GM12875 (cell line): ENCODE measurements at regions not wholly inside any gene's neighbourhood (a gene's known extent, or its start where the extent isn't known, plus 50 kb on each side); places are given as distances from the start of the nearest gene placed in this dataset.

Source experiments
- H3K4me3 ChIP-seq: one replicate; pipeline ENCODE4 v1.5.1; 2011; ENCODE audit warnings: low read depth, low read length, control low read depth
- CTCF ChIP-seq: IDR thresholded peaks from 2 replicates; pipeline ENCODE4 v1.5.1; 2011; ENCODE audit warnings: low read depth, mild to moderate bottlenecking, control low read depth, inconsistent platforms, low read length, moderate library complexity, borderline replicate concordance; ENCODE audit not compliant: insufficient read depth

- no peak for TF ChIP-seq CTCF
- H3K4me3 ChIP-seq: no peak overlapping the region
Observed at GRCh38 chr15:27601239-27601960, 497.7 kb downstream of the OCA2 start.

- no peak for TF ChIP-seq CTCF
- H3K4me3 ChIP-seq: no peak overlapping the region
Observed at GRCh38 chr15:27599034-27599433, 500.1 kb downstream of the OCA2 start.

GRCh38 chr15:27598251-27599009, 500.7 kb downstream of the OCA2 start:
- no peak overlapping the region for H3K4me3 ChIP-seq
- TF ChIP-seq CTCF: no peak

GRCh38 chr15:27595211-27595610, 503.9 kb downstream of the OCA2 start:
- H3K4me3 ChIP-seq: no peak overlapping the region
- TF ChIP-seq CTCF: no peak

GRCh38 chr15:27592036-27592760, 506.9 kb downstream of the OCA2 start:
- no peak overlapping the region for H3K4me3 ChIP-seq

More at GRCh38 chr15:27592036-27592760, 506.9 kb downstream of the OCA2 start:
- no peak for TF ChIP-seq CTCF
